EH (cell line): ENCODE measurements at regions not wholly inside any gene's neighbourhood (a gene's known extent, or its start where the extent isn't known, plus 50 kb on each side); places are given as distances from the start of the nearest gene placed in this dataset.
"Not testable (repeated sequence)": the region's sequence is repeated elsewhere in the genome, so short reads cannot be mapped to it uniquely, and the experiment has no call there.

ENCODE experiments used
- DNase-seq: peaks from one replicate; pipeline ENCODE4 v3.0.0-alpha.2; 2015; ENCODE audit warnings: low read depth

DNA sequence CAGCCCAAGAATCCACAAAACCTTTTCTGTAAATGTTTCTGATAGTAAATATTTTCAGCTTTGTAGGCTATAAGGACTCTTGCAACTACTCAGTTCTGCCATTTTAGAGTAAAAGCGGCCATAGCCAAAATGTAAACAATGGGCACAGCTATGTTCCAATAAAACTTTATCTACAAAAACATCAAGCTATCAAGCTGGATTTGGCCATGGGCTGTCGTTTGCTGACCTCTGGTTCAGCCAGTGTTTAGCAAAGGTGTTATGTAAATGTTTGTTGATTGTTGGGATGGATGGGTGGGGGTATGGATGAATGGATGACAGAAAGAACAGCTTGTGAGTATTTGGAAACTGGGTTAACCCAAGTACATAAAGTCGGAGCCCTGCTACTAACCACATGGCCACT lies 111.1 kb upstream of the VRK1 start:
- DNase-seq, result no peak

DNA sequence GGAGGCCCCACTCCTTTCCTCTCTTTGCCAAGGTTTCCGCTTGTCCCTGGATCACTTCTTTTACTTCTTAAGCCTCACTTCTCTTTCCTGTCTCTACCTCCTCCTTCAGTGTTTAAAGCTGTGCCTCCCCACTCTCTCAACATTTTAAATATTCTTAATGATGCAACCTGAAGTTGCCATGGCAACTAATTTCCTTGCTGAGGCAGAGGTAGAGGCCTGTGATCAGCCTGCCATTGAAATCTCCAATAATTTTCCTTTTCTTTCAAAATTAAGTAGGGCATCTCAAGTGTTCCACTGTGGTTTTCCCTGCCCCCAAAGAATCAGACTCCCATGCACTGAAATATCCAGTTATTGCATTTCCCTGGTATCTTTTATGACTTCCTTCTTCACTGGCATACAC lies 108.6 kb upstream of the VRK1 start:
- DNase-seq, result no peak

DNA sequence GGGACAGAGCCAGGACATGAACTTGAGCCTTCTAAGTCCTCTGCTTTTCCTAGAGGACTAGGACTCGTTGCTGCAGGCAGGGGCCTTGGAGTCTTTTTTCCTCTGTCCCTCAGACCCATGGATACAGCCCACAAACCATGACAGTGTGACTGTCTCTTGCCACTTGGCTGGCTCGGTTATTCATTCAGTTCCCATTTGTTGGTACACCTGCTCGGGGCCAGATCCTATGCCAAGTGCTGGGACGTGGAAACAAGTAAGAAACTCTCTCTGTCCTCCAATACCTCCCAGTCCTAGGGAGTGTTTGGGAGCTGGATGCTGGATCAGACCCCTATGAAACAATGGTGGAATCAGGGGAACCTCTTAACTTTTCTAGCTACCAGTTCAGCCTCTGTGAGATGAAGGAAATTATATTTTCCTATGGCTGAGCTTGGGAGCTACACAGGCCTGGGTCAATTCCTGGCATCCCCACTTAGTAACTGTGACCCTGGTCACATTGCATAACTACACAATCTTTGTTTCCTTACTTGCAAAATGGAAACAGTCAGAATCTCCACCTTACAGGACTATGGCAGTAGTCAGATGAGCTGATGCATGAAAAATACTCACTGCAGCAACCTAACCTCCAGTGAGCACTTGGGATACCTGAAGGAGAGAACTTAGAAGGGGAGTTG lies 106.3 kb upstream of the VRK1 start:
- DNase-seq, result no peak

DNA sequence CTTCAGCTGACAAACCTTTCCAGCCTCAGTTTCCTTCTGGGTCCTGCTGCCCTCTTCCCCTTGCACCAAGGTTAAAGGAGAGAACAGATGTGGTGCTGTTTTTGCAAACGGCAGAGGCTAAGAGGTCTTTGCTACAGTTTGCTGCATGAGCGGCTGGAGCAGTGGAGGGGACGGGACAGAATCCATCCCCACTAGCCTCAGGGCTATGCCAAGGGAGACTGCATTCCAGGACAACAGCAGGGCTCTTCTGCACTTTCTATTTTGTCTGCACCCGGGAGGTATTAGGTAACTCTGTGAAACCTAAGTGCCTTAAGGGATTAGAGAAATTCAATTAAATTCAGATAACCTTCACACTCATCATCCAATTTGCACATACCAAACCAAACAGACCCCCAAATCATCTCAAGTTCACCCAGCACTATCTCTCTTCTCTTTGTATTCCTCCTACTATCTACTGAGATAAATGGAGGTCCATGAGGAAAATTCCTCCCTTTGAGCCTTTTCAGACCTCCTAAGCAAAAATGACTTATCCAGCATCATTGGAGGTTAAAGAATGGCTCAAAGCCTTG lies 103.8 kb upstream of the VRK1 start:
- DNase-seq, result no peak

DNA sequence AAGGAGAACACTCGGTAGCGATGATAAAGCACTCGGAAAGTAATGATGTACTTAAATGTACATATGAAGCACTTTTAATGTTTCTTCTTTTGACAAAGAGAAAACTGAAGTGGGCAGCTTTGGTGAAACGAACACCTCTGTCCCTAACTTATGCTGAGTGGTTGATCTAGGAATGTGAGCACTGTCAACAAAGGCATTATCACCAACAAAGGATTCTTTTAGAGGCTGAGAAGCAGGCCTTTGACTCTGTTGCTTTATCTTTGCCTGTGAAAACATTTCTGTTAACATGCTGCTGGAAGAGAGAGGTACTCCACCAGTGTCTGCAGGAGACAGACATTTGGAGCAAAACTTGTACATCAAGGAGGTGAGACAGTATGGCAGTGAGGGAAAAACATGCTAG lies 103.2 kb upstream of the VRK1 start:
- DNase-seq, result no peak

DNA sequence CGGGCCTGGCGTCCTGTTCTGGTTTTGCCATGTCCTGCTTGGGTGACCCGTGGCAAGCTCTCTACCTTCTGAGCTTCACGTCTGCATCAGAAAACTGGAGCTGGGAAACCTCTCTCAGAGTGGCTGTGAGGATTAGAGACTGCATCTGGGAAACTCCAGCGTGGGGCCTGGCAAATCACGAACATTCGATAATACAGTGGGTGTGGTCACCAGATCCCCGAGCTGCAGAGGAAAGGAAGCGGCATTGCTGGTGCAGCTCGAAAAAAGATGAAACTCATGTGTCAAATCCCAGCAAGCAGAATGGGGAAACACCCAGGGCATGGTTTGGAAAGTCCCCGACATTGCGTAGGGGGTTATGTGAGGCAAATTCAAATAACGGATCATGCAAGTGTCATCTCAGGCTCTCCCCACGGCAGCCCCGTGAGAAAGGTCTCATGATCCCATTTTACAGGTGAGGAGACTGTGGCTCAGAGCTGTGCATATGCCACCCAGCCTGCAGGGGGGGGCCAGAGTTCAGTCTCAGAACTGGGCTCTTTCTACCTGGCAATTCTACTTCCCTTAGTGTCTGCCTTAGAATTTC lies 98.1 kb upstream of the VRK1 start:
- no peak for DNase-seq

DNA sequence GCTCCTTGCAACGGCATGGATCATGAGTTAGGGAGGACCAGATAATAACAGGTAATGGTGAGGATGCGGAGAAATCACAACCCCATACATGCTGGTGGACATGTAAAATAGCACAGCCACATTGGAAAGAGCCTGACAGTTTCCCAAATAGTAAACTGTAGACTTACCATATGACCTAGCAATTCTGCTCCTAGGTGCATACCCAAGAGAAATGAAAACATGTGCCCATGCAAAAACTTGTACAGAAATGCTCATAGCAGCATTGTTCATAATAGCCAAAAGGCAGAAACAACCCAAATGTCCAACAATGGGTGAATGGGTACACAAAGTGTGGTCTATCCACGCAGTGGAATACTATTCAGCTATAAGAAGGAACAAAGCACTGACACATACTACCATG lies 97.5 kb upstream of the VRK1 start:
- DNase-seq, result no peak

DNA sequence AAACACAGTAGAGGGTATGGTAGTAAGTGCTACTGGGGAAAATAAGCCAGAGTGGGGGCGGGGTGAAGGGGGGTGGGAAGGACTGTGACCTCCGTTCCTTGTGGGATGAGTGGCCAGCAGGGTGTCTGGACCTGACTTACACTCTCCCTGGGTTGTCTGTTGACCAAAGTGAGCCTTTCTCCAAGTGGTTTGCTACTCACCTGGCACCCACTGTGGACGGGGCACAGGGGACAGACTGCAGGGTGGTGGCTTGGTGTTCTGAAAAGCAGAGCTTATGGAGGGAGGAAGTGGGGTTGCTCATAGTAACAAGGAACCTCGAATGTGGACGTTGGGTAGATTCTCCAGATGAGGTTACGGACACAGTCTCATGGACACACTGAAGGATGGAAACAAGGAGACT lies 94.4 kb upstream of the VRK1 start:
- no peak for DNase-seq

DNA sequence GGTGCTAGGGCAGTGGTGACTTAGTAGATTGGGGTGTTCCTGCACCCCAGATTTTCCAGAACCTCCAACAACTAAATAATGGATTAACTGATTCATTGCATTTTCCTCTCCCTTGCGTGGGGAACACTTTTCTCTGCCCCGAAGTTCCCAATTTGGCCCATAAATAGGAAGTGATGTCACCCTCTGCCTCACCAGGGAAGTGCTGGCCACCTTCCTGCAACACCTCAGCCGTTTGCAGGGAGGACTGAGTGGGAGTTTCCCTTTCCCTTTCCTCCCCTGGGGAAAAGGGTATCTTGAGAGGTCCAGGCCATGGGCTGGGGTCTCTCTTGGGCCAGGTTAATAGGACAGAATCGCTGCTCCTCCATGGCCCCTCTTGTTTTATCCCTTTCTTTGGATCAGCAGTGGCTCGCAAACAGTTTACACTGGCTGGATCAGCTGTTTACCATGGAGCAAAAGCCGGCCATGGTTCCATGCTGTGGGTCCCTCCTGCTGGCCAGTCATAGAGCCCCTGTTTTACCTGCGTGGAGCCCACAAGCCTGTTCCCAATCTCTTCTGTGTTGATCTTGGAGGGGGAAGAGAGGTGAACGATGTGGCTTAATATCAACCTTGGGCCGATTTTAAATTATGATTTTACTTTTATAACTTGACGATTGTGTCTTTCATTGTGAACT lies 91.6 kb upstream of the VRK1 start:
- no peak for DNase-seq

DNA sequence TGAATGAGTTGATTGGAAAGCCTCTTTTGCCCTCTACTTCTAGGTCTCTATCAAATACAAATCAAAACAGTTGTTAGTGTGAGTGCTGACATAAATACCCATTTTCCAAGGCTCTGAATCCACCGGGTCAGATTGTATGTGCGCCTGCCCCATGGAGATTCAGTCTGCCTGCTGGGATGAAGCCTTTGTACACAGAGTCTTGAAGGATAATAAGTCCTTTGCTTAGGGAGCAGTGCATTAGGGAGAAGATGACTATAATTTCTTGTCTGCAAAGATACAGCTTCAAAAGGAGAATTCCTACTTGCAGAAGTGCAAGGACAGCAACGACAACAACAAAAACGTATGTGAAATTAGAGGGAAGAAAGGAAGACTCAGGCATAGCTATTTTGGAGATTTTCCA lies 90.3 kb upstream of the VRK1 start:
- DNase-seq, result no peak

DNA sequence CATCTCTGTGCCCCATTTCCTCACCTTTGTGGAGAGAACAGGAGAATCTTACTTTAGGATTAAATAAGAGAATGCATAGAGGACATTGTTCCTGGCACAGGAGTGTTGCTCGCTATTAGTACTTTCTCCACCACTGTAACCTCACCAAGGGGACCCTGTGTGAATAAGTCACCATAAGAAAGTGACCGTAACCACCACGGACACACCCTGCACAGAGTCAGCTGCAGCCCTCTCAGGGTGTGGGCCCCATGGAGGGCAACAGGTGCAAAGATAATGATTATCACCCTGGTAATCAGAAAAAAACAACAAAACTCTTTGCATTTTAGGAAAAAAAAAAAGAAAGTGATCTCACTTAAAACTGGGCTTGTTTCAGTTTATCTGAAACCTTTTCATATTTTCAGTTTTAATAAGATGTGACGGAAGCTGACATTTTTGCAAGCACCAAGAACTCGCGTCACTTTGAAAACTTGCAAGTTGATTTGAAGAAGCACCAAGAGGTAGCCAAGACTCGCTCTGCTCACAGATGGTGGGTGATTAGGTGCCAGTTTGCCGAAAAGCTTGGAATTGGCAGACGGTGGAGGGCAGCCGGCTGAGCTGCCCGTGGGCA lies 87.0 kb upstream of the VRK1 start:
- DNase-seq, result no peak

DNA sequence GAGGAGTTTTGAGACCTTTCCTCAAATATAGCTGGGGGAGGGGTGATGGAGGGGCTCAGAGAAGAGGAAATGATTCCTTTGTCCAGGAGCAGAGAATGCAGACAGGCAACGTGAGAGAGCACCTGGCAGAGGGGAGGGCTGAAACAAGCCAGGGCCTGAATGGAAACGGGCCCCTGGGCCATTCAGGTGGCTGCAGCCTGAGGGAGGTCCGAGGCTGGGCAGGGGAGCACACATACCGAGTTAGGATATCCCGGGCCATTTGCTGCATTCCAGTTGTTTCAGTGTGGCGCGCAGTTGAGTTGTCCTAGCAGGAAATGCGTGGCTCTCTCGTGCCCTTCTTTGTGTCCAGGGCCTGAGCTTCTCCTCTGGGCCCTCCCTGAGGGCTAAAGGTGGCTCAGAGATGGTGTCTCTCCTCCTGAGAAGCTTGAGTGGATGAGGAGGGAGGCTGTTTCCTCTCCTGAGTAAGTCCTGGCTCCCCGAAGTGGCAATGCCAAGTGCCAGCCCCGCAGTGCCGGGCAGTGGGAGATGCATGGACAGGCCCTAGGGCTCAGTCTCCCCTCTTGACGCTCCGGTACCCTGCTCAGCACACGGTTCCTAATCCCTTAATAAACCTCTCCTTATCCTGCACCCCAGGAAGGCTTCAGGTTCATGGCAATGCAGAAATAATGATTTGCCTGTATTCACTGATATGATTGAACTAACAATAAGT lies 85.5 kb upstream of the VRK1 start:
- DNase-seq, result no peak

DNA sequence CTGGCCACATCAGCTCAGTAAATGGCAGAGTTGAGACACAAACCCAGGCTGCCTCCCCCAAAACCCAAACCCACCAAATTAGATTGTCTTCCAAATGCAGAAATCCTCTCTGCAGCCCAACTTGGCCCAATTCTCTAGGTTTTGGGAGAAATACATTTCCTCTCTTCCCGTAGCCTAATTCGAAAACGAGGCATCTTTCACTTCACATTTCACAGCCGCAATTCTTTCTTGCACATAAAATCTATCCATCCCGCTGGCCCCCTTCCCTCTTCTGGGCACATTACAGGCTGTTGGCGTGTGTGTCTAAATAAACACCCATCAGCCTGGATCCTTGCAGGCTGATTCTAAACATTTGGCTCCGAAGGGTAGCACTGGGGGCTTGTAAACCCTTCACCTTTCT lies 83.8 kb upstream of the VRK1 start:
- DNase-seq, result no peak

DNA sequence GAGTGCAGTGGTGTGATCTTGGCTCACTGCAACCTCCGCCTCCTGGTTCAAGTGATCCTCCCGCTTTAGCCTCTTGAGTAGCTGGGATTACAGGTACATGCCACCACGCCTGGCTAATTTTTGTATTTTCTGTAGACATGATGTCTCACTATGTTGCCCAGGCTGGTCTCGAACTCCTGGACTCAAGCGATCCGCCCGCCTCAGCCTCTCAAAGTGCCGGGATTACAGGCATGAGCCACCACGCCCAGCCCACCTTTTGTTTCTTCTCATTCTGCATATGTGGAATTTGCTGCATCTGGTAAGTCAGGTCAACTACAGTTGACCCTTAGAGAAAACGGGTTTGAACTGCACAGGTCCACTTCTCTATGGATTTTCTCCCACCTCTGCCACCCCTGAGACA lies 82.6 kb upstream of the VRK1 start:
- DNase-seq, result not testable (repeated sequence)

DNA sequence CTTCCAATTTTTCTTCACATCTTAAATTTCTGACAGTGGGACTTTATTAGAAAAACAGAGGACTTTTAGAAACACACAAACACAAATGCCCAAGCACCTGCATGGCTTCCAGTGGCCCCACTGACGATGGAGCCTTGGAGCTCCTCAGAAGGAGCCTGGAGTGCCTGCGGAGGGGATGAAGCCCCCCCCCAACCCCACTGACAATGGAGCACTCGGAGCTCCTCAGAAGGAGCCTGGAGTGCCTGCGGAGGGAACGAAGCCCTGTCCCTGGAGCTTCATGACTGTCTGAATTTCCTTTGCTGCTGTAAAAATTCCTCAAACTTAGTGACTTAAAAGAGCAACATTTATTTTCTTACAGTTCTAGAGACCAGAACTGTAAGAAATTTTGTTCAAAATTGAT lies 80.1 kb upstream of the VRK1 start:
- no peak for DNase-seq

DNA sequence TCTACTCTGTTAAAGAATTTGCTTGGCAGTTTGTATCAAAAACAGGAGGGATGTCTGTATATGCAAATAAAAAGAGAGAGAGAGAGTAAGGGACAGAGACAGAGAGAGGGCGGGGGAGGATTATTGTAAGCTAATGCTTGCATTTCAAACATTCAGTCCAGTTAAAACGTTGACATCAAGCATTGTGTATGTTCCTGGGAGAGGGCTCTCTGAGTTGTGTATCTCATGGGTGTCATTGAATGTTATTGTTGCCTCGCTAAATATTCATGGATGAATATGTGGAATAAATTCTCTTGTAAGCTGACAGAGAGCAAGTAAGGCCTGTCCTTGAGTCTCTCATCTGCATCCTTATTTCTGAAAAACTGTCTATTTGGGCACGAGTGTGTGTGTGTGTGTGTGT lies 78.8 kb upstream of the VRK1 start:
- no peak for DNase-seq

DNA sequence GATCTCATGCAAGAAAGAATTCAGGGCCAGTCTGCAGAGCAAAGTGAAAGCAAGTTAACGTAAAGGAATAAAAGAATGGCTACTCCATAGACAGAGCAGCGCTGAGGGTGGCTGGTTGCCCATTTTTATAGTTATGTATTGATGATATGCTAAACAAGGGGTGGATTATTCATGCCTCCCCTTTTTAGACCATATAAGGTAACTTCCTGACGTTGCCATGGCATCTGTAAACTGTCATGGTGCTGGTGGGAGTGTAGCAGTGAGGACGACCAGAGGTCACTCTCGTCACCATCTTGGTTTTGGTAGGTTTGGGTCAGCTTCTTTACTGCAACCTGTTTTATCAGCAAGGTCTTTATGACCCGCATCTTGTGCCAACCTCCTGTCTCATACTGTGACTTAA lies 76.5 kb upstream of the VRK1 start:
- not testable (repeated sequence) for DNase-seq

DNA sequence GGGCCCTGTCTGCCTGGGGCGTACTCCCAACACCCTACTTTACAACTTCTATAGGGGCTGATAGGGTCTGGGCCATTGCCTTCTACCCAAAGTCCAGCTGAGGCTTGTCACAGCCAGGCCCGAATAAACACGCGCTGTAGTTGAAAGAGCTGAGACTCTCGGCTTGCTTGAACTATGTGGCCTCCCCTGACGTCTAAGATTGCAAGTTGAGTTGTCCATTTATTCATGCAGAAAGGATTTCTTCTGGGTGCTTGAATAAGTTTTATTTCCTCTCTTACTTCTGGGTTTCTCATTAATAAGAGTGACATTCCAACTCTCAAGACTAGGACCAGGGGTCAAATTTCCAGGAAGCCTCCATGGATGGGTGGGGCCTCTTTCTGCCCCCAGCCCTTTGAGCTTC lies 74.4 kb upstream of the VRK1 start:
- no peak for DNase-seq

DNA sequence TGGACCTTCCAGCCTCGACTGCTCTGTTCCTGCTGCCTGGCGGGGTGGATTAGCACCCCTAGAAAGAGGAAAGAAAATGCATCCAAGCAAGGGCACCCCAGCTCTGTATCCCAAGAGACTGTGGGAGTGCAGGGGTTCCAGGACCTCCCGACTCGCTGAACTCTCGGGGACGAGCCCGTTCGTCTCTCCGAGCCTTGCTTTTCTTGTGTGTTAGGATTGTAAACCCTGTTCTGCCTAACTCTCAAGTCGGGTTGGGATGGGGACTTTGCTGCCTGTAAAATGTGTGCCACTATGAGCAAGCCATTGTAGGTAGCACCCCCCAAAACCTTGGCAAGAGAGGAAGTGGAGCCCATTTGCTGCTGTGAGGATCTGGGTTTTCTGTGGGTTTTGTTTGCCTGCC lies 73.2 kb upstream of the VRK1 start:
- no peak for DNase-seq

DNA sequence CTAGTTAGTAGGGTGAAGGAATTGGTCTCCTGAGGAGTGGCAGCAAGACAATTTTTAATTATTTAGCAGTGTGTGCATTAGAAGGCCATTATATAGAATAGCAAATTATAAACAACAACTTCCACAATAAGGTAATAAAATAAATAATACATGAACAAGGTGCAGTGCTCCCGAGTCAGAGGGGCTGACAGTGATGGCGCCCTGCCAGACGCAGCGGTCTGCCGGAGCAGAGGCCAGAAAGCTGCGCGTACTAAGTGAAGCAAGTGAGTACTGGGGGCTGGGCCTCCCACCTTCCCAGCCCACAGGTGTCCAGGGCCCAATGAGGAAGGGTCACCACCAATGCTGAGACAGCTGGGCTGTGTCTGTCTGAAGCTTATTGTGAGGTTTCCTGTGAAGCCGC lies 72.0 kb upstream of the VRK1 start:
- no peak for DNase-seq

DNA sequence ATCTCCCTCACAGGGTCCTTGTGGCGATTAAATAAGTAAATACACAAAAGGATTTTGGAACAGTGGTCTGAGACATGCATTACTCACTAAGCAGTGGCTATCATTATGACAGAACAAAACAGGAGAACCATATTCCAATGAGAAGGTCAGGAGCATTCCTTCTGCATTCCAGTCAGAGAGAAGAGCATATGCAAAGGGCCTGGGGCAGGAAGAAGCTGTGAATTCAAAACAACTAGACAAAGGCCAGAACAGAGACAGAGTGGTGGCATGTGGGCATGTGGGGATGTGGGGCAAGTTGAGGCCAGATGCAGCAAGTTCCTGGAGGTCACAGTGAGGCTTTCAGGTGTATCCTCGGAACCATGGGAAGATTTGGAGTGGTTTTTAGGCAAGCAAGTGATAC lies 70.1 kb upstream of the VRK1 start:
- no peak for DNase-seq

DNA sequence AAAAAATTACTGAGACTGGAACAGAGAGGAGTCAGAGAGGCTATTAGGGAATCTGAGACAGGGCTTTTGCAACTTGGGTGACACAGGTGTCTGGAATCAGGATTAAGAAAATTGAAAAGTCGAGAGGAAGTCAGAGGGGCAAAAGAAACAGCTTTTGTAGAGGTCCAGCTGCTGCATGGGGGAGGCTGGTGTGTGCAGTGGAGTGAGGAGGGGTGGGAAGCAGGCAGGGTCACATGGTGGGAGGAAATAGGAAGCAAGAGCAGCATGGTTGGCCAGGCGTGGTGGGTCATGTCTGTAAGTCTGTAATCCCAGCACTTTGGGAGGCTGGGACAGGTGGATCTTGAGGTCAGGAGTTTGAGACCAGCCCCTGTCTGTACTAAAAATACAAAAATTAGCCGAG lies 69.7 kb upstream of the VRK1 start:
- DNase-seq, result no peak
